NCI-H345 treated with DMSO at 0.1 percent for 48 hours (cell line): ENCODE measurements at regions not wholly inside any gene's neighbourhood (a gene's known extent, or its start where the extent isn't known, plus 50 kb on each side); places are given as distances from the start of the nearest gene placed in this dataset.

Experiments
- DNase-seq: peaks from one replicate; lab custom pipeline; 2025; ENCODE audit not compliant: unreplicated experiment; lab: John Stamatoyannopoulos, UW

DNA sequence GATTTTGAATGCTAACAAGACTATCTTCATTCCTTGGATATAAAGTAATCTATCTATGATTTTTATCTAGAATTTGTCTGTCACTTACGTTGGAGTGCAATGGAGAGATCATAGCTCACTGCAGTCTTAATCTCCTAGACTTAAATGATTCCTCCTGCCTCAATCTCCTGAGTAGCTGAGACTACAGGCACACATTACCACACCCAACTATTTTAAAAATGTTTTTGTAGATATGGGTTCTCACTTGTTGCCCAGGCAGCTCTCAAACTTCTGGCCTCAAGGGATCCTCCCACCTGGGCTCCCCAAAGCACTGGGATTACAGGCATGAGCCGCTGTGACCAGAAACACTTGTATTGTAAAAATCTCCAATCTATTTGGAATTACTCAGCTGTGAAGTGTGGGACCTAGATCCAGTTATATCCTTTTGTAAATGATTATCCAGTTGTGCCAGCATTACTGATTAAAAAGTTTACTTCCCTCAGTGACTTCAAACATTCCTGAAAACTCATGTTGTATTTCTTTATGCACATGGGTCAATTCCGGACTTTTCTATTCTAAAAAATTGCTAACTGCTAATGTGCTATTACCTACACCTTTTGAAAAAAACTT, 1793.8 kb upstream of the WWC1 start:
- no peak for DNase-seq

DNA sequence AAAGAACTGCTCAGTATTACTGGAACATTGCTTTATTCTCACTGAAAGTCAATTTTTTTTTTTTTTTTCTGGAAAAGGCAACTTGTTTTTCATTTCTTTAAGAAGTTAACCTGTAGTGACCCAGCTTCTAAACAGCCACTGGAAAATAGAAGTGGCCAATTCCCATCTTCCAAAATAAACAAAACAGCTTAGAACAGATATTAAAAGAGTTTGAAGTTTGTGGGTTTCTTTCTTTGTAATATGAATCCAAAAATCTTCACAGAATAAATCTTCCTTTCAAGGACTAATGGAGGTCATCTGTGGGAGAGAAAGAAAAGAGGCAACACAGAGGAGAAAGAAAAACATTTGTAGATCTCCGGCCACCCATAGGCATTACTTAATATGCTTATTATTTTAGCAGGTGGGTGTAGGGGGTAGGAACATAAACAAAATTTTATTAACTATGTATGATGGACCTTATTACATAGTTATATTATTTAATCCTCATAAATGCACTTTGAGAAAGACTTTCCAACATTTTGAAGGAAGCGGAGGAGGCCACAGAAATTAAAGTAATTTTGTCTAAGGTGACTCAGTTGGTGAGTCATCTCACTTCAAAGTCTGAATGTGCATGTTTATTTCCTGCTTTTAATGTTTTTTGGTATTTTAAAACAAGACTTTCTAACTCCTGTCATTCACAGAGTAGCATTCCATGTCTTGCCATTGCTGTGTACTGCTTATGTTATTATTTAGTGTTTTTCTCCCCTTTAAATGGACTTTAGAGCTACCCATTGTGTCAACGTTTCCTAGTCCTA, 1791.8 kb upstream of the WWC1 start:
- no peak for DNase-seq

DNA sequence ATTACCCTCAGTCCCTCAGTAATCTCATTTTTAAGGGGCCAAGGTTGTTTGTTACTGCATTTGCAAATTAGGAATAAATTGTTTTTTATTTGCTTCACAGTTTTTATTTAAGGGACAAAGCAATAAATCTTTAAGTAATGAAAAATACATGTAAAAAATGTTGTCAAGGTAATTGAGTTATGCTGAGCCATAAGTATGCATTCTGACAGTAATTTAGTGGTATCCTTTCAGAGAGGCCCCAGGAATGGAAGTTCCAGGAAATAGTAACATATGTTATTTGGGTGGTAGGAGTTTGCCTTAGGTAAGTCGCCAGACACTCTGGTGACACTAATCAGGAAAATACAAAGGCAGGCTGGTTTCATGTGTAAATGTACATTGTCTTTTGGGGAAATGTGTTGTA, 1787.9 kb upstream of the WWC1 start:
- no peak for DNase-seq

DNA sequence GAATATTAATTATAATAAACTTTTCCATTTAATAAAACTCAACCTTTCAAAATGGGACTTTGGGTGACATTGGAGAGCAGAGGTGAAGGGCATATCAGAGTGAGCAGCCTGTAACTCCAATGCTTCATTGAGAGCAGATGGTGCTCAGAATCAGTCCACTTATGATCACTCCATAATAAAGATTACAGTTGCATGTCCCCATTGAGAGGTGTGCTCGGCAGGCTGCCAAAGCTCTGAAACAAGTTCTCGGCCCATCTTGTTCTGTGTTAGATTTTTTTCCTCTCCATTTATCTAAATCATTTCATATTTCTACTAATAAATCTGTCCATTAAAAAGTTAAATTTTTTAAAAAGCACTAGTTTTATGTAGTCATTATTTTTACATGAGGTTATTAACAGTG, 1786.4 kb upstream of the WWC1 start:
- DNase-seq, result peak; percentile 19

DNA sequence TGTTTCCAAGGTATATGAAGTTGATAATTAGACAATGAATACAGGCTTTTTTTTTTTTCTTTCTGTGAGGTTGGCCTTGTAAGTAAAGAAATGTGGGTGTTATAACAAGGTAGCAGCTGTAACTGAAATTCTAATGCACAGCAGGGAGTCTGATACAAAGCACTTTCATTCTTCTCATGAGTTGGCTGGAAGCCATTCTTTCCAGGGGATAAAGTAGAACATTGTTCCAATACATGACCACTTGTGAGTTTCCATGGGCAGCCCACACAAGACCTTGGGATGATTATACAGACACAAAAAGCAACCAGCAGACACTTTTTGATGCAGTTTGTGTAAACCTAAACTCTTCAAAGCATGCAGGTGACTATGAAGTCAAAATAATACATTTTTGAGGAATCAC, 1785.9 kb upstream of the WWC1 start:
- DNase-seq, result peak; percentile 46

DNA sequence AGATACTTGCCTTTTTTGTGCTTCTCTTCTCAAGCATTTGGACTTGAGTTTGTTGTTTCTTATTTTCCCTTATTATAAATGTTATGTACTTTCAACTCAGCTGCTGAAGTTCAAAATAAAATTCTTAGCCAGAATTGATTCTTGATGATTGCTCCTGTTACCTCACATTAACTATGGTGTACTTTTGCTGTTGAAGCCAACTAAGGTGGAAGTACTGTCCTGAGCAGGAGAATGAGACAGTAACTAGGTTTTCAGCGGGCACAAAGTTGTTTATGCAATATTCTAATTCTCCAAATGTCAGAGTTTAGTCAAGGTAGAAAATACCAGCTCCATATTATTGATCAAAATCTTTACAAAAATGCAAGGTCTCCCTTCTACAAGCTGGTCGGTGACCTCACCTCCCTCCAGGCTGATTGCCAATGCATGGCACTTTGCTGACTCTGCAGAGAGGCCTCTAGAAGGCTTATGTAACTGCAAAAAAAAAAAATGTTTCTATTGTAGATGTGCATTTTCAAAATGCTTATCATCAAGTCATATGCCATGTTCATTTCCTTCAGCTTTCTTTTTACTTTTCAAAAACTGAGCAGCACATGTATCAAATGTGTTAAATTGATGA, 1783.5 kb upstream of the WWC1 start:
- DNase-seq, result no peak

DNA sequence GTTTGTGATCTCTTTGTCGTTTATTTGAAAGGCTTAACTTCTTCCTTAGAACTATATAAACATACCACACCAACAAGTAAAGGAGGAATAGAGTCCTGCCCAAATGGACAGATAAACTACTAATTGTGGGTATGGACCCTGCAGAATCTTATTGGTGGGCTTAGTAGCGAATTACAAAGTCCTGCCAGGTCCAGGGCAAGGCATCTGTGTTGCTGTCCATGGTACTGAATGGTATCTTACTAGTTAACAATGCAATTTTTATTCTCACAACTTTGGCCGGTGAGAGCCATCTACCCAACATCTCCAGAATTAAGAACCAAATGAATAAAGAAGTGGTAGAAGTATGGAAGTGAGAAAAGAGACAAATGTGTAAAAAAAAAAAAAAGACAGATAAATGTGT, 1782.4 kb upstream of the WWC1 start:
- no peak for DNase-seq

DNA sequence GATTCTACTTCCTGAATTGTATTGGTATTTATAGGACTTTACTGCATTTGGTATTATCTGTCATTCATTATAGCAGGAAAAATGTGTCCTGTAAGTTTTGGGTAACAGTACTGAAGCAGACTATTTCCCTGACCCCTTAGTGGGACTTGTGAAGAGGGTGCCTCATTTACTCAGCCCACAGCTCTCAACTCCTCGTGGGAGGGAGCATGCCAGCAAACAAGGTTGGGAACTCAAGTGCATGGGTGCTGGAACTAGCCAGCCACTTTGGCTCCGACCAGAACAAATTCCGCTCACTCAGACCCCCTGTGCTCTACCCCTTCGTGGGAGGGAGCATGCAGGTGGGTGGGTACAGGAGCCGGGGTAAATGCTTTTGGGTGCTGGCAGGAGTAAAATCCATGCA, 1773.5 kb upstream of the WWC1 start:
- DNase-seq, result no peak

DNA sequence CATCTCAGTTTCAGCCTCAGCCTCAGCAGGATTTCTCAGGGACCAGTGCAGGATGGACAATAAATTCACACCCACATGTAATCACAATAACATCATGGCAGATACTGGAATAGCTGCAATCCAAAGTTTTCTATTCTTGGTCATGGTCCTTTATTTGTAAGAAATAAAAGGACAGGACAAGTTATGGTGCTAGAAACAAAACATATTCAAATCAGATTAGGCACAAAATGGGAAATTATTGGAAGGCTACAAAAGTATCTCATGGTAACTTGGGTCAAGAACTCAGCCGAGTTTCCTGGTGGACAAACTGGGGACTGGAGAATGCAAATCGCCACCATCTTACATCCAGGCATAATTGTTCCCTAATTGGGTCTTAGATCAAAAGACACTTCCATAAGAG, 1768.2 kb upstream of the WWC1 start:
- no peak for DNase-seq

DNA sequence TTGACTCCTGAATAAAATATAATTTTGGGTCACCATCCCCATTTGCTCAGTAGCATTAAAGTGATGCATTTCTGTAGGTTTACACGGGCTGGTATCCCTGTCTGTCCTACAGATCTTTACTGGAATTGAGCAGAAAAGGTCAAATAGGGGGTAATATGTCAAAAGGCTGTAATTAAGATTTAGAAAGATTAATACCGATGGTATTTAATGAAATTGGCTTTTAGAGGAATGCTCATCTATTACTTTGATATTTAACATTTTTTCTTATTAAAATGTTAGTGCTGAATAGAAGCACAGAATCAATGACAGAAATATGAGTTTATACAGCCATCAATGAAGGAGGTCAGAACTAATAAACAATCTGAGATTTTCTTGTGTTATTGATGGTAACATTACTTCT, 1762.2 kb upstream of the WWC1 start:
- DNase-seq, result no peak

DNA sequence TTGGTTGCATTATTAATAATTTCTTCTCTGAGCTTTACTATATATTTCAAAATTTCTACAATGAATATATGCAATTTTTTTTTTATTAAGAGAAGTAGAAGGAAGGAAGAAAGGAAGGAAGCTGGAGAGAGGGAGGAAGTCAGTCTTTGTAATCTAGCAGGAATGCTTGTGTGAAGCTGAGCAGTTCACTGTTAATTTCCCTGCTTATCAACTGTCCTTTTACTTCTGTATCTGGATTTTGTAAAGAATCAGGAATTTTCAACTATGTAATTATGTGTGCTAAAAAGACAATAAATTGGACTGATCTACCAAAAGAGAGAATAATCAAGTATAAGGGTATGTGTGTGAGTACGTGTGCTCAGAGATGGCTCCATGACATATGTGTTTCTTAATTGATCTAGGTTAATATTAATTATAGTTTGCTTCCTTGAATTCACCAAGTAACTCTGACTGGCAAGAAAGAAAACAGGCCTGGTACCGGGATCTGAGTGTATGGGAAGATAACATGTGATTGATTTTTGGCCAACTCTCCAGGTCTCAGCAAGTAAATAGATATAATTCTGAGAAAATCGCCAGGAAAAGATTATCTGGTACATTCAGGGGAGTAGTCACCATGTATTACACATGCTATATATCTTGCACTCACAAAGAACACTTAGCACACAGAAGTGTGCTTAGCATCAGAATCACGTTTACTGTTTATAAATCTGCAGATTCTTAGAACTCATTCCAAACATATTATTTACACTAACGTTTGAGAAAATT, 1758.8 kb upstream of the WWC1 start:
- no peak for DNase-seq

DNA sequence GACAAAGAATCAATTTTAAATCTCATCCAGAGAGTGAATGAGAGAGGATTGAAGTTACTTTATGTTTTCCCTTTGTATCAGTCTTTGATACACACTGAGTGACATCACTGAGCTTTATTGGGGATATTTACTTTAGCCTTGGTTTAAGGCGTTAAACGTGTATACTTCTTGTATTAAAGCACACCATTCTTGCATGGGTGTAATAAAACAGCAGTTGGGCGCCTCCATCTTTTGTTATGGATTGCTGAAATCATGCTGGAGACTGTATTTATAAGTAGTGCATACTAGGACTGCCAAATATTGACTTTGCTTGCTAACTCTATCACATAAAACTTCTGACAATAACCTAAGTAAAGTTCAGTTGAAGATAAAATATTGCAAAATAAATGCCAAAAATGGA, 1755.8 kb upstream of the WWC1 start:
- DNase-seq, result peak; percentile 56

DNA sequence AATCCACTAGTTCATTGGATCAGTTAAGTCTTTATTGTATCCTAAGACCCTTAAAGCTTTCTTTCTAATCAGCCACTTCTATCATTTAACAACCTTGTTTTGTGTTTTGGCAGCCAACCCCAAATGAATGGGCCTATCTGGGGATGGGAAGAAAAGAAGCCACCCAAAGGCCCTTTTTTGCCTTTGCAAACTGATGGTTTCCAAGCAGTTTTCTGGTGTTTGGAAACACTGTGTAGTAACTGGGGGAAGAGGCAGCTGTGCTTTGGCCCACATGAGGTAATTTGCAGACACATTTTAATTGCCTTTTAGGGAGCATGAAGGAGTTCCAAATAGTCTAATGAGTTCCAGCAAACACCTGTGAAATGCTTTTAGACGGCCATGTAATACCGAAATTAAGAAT, 1751.3 kb upstream of the WWC1 start:
- no peak for DNase-seq

DNA sequence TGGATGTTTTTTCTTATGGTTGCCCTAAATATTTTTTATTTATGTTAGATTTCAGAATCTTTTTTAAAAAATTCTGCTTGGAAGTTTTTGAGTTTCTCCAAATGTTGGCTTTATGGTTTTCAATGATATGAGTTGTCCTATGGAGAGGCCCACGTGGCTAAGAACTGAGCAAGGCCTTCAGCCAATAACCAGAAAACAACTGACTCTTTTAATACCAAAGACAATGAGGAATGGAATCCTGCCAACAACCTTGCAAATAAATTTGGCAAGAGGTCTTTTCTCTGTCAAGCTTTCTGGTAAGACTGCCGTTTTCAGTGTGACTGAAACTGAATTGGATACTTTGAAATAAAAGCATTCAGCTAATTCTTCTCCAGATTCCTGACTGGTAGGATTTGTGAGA, 1740.1 kb upstream of the WWC1 start:
- no peak for DNase-seq

DNA sequence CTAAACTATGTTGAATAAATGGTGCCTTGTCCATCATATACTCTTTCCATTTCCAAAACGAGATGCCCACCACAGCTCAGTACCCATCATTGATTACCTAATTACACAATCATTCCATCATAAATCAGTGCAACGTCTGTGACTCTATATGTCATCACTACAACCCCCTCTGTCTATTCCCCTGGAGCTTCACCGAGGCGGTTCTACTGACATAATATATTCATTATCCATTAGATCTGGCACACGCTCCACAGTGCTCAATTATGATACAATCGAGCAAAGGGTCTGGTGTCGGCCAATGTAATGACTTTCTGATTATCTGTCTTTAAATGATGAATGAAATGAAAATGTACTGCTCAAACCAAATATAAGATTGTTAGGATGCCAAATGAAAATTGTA, 1737.7 kb upstream of the WWC1 start:
- no peak for DNase-seq

DNA sequence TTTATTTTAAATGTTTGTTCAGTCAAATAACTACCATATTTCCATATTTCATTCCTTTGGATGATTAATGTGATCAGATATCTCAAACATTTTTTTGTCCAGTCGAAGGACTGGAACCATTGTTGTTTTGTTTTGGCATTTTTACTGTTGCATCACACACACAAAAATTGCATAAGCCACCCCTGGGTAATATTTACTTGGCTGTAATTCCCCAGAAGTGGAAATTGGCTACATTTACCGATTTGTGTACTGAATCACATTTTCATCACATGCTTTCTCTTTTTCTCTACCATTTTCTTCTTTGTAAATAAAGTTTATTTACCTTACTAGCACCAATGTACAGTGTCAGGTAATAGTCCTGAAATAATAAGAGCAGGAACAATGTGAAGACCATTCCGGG, 1729.7 kb upstream of the WWC1 start:
- no peak for DNase-seq

DNA sequence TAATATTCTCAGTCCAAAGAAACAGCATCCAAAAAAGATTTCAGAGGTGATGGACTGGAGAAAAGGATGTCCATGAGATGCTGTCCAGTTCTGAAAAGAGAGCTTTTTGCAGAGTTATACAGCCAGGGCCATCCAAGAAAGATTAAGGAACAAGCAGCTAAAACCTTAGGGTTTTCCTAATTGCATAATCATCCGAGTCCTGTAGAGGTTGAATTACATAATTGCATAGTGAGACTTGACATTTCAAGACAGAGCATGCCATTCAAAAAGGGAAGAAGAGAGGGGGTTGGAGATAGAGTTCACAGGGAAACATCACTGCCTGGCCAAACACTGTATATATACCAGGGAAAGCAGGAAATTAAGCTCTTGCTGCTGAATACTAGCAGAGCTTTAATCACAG, 1729.2 kb upstream of the WWC1 start:
- no peak for DNase-seq

DNA sequence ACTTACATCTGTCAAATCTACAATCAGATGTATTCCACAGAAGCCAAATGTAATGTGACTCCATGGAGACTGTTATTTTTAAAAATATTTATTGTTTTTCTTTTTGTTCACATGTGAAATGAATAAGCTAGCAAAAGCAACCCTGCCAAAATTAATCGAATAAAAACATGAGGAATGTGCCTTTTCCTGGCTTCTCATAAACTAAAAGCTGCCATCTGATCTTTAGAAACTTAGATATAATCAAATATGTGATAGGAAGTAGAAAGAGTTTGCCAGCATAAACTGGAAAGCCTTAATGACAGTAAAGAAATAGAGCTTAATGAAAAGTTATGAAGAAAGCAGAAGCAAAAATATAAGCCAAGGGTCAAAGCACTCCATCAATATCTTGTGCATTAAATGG, 1724.7 kb upstream of the WWC1 start:
- no peak for DNase-seq

DNA sequence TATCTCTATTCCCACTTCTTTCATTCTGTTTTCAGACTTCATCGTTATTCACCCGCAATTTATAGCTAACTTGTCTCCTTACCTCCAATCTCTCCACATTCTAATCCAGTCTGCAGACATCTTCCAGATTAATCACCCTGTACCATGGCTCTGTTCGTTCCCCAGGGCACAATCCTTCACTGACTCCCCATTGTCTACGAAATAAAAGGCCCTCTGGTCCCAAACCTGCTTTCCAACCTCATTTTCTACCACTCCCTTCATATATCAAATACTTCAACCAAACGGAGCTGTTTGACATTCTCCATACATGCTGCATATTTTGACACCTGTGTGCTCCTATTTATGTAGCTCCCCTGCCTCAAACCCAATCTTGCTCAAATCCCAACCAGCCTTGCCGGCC, 1720.6 kb upstream of the WWC1 start:
- no peak for DNase-seq

DNA sequence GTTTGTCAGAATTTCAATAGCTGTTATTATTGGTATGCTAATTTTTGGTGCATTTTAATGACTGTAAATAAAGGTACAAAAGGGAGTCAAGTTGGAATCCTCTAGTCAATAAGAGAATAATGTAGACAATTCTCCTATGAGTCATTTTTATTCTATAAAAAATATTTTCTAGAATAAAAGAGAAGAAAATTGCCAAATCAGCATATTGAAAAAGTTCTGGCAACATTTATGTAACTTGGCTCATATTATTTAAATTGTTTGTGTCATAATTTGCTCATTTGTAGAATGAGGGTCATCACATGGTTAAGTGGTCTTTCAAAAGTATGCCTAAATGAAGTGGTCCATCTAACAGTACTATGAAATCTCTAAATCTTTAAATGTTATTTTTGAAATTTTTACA, 1719.8 kb upstream of the WWC1 start:
- no peak for DNase-seq

DNA sequence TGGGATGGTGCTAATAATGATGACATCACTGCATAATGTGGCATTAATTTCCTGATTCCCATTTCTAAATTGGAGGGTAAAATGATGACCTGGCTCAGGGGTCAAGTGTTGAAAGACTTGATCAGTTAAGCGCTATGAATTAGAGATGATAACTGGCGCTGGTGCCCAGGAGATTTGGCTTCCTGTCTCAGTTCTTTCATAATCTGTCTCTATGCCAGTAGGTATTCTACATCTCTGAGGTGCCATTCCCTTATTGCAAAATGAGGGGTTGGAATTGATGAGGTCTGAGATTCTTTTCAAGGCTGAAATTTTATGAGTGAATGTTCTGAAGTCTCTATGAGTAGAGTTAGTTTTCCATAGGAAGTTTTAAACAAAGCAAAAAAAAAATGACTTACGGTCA, 1715.1 kb upstream of the WWC1 start:
- no peak for DNase-seq

DNA sequence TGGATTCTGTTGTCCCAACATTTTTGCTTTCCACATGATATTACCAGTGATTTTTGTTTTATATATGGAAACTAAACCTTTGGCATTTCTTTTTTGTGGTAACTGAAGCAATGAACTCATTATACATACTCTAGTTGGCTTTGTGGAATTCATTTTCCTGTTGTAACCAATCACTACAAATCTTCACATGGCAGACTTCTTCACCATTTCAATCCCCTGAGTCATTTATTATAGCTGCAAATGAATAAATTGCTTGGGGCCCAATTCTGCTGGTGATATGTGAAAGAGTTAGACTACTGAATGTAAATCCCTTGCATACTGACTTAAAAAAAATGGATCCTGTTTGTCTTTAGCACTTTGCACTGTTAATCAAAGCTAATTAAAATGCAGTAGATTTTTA, 1709.6 kb upstream of the WWC1 start:
- DNase-seq, result no peak
